ENCODE measurements at regions not wholly inside any gene's neighbourhood (a gene's known extent, or its start where the extent isn't known, plus 50 kb on each side); places are given as distances from the start of the nearest gene placed in this dataset.

GRCh38 chr20:58048096-58048702 lies 180.3 kb downstream of the ANKRD60 start:
- peaks cover 37% of the 10 kb centered on the region for H3K27me3 ChIP-seq (ENCODE audit: low read depth, low read length)
- no peak overlapping the region for H3K9ac ChIP-seq (ENCODE audit: low read length)
- peaks cover under 1% of the 10 kb centered on the region; the same call in 1 of the 2 replicates for H3K4me1 ChIP-seq (ENCODE audit: low read length)
- peaks cover 10% of the 10 kb centered on the region; the same call in 1 of the 2 replicates for H3K9me3 ChIP-seq (ENCODE audit: insufficient read depth, low read length)
- H3K79me2 ChIP-seq (ENCODE audit: low read length) = no peaks in the 10 kb centered on the region
- no peaks in the 10 kb centered on the region for H4K20me1 ChIP-seq (ENCODE audit: insufficient read depth, low read length)
- TF ChIP-seq EZH2phosphoT487 (IDR thresholded peaks at IDR 0.05; ENCODE audit: low read depth) (no peak), CTCF (IDR thresholded peaks at IDR 0.05; ENCODE audit: low read depth, low read length) (no peak)
- H3K4me3 ChIP-seq (ENCODE audit: low read length) = no peak overlapping the region
- H2AFZ ChIP-seq (ENCODE audit: low read depth, low read length) = no peak overlapping the region
- H3K4me2 ChIP-seq (ENCODE audit: low read length) = no peak overlapping the region
- no peak overlapping the region for H3K27ac ChIP-seq (ENCODE audit: low read length)
- no peaks in the 10 kb centered on the region for H3K36me3 ChIP-seq (replicated peaks; ENCODE audit: low read depth, low read length)

GRCh38 chr20:58046311-58046710 lies 182.1 kb downstream of the ANKRD60 start:
- Histone ChIP-seq H4K20me1 (ENCODE audit: insufficient read depth, low read length) (no peaks in the 10 kb centered on the region), H3K4me2 (ENCODE audit: low read length) (no peak overlapping the region), H3K4me3 (ENCODE audit: low read length) (no peak overlapping the region), H2AFZ (ENCODE audit: low read depth, low read length) (no peak overlapping the region), H3K9me3 (ENCODE audit: insufficient read depth, low read length) (peaks cover 4% of the 10 kb centered on the region; the same call in 1 of the 2 replicates), H3K79me2 (ENCODE audit: low read length) (no peaks in the 10 kb centered on the region), H3K27me3 (ENCODE audit: low read depth, low read length) (peaks cover 45% of the 10 kb centered on the region), H3K4me1 (ENCODE audit: low read length) (peaks cover 7% of the 10 kb centered on the region; the same call in 1 of the 2 replicates), H3K36me3 (replicated peaks; ENCODE audit: low read depth, low read length) (no peaks in the 10 kb centered on the region), H3K27ac (ENCODE audit: low read length) (no peak overlapping the region), H3K9ac (ENCODE audit: low read length) (no peak overlapping the region)
- TF ChIP-seq EZH2phosphoT487 (IDR thresholded peaks at IDR 0.05; ENCODE audit: low read depth) (no peak), CTCF (IDR thresholded peaks at IDR 0.05; ENCODE audit: low read depth, low read length) (no peak)

- peaks cover 42% of the 10 kb centered on the region for H3K27me3 ChIP-seq (ENCODE audit: low read depth, low read length)
- no peak overlapping the region for H3K4me3 ChIP-seq (ENCODE audit: low read length)
- TF ChIP-seq EZH2phosphoT487 (IDR thresholded peaks at IDR 0.05; ENCODE audit: low read depth) = no peak
- no peak for TF ChIP-seq CTCF (IDR thresholded peaks at IDR 0.05; ENCODE audit: low read depth, low read length)
- no peak overlapping the region for H3K27ac ChIP-seq (ENCODE audit: low read length)
- H3K36me3 ChIP-seq (replicated peaks; ENCODE audit: low read depth, low read length) = no peaks in the 10 kb centered on the region
- H2AFZ ChIP-seq (ENCODE audit: low read depth, low read length) = no peak overlapping the region
- no peaks in the 10 kb centered on the region for H3K79me2 ChIP-seq (ENCODE audit: low read length)
- no peak overlapping the region for H3K9ac ChIP-seq (ENCODE audit: low read length)
- peaks cover 7% of the 10 kb centered on the region; the same call in 1 of the 2 replicates for H3K4me1 ChIP-seq (ENCODE audit: low read length)
- H3K9me3 ChIP-seq (ENCODE audit: insufficient read depth, low read length) = no peaks in the 10 kb centered on the region
- no peaks in the 10 kb centered on the region for H4K20me1 ChIP-seq (ENCODE audit: insufficient read depth, low read length)
- H3K4me2 ChIP-seq (ENCODE audit: low read length) = no peak overlapping the region
These were observed 182.9 kb downstream of the ANKRD60 start for GRCh38 chr20:58045579-58045978.

- H3K79me2 ChIP-seq (ENCODE audit: low read length) = no peaks in the 10 kb centered on the region
- H3K4me2 ChIP-seq (ENCODE audit: low read length) = no peak overlapping the region
- no peak overlapping the region for H3K9ac ChIP-seq (ENCODE audit: low read length)
- no peaks in the 10 kb centered on the region for H3K9me3 ChIP-seq (ENCODE audit: insufficient read depth, low read length)
- H3K4me1 ChIP-seq (ENCODE audit: low read length) = peaks cover 7% of the 10 kb centered on the region; the same call in 1 of the 2 replicates
- H3K27ac ChIP-seq (ENCODE audit: low read length) = no peak overlapping the region
- no peak for TF ChIP-seq CTCF (IDR thresholded peaks at IDR 0.05; ENCODE audit: low read depth, low read length)
- no peak for TF ChIP-seq EZH2phosphoT487 (IDR thresholded peaks at IDR 0.05; ENCODE audit: low read depth)
- H3K36me3 ChIP-seq (replicated peaks; ENCODE audit: low read depth, low read length) = no peaks in the 10 kb centered on the region
- peaks cover 37% of the 10 kb centered on the region for H3K27me3 ChIP-seq (ENCODE audit: low read depth, low read length)
- H3K4me3 ChIP-seq (ENCODE audit: low read length) = no peak overlapping the region
- no peaks in the 10 kb centered on the region for H4K20me1 ChIP-seq (ENCODE audit: insufficient read depth, low read length)
- no peak overlapping the region for H2AFZ ChIP-seq (ENCODE audit: low read depth, low read length)
These were observed 183.4 kb downstream of the ANKRD60 start for GRCh38 chr20:58044931-58045555.
